ENCODE measurements at regions not wholly inside any gene's neighbourhood (a gene's known extent, or its start where the extent isn't known, plus 50 kb on each side); places are given as distances from the start of the nearest gene placed in this dataset.

DNA sequence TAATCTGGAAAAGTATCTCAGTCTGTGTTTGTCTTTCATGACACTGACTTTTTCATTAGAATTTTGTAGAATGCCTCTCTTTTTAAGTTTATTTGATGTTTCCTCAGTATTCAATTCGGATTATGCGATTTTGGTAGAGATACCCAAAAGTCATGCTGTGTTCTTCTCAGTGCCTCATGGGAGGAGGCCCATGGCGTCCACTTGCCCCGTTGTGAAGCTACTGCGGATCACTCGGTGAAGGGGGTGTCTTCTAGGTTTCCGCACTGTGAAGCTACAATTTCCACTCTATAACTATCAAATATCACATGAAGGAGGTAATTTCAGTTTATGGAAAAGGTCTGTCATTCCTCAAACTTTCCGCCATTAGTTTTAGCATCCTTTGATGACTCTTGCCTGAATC is 794.0 kb downstream of the TBC1D22A start:
- no peaks in the 10 kb centered on the region for H3K9me3 Mint-ChIP-seq
- H3K9me3 ChIP-seq (ENCODE audit: control insufficient read depth, insufficient read depth, low read length), result no peaks in the 10 kb centered on the region
- TF ChIP-seq, protein P1, sequence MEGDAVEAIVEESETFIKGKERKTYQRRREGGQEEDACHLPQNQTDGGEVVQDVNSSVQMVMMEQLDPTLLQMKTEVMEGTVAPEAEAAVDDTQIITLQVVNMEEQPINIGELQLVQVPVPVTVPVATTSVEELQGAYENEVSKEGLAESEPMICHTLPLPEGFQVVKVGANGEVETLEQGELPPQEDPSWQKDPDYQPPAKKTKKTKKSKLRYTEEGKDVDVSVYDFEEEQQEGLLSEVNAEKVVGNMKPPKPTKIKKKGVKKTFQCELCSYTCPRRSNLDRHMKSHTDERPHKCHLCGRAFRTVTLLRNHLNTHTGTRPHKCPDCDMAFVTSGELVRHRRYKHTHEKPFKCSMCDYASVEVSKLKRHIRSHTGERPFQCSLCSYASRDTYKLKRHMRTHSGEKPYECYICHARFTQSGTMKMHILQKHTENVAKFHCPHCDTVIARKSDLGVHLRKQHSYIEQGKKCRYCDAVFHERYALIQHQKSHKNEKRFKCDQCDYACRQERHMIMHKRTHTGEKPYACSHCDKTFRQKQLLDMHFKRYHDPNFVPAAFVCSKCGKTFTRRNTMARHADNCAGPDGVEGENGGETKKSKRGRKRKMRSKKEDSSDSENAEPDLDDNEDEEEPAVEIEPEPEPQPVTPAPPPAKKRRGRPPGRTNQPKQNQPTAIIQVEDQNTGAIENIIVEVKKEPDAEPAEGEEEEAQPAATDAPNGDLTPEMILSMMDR (IDR thresholded peaks at IDR 0.05), result no peak
- intact Hi-C loops (cut with micrococcal nuclease), result no loop called here
- no peak overlapping the region for H3K4me3 Mint-ChIP-seq
- H3K36me3 Mint-ChIP-seq, result no peaks in the 10 kb centered on the region
- H3K27ac Mint-ChIP-seq, result no peak overlapping the region
- ATAC-seq (no peak), DNase-seq (no peak)
- H3K27ac ChIP-seq (ENCODE audit: low read length), result no peak overlapping the region
- H3K4me3 ChIP-seq (ENCODE audit: low read length), result no peak overlapping the region
- H3K27me3 Mint-ChIP-seq (ENCODE audit: low read depth in 2 of 2), result peaks cover 3 to 14% of the 10 kb centered on the region in 2 donors
- H3K4me1 ChIP-seq (ENCODE audit: control insufficient read depth, insufficient read depth, low read length), result no peaks in the 10 kb centered on the region
- WGBS (ENCODE audit: insufficient coverage), result 93% methylated on average over 7 of the region's 8 CpGs
- no peaks in the 10 kb centered on the region for H3K36me3 ChIP-seq (ENCODE audit: control insufficient read depth, insufficient read depth, low read length)
- no peaks in the 10 kb centered on the region for H3K4me1 Mint-ChIP-seq
- H3K27me3 ChIP-seq (ENCODE audit: control insufficient read depth, insufficient read depth, low read length), result no peaks in the 10 kb centered on the region

DNA sequence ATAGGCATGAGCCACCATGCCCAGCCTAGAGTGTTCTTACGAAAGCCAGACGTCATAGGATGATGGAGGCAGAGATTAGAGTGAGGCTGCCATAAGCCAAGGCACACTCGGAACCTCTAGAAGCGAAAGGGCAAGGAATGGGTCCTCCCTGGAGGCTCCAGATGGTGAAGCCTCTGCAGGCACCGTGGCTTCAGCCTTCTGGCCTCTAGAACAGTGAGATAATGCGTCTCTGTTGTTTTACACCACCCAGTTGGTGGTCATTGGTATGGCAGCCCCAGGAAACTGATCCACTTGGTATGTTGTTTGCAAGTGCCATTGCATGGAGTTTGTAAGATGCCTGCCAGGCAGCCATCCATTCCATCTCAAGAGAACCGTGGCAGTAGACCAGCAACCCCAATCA is 791.0 kb downstream of the TBC1D22A start:
- Histone ChIP-seq H3K9me3 (ENCODE audit: control insufficient read depth, insufficient read depth, low read length) (no peaks in the 10 kb centered on the region), H3K27me3 (ENCODE audit: control insufficient read depth, insufficient read depth, low read length) (no peaks in the 10 kb centered on the region), H3K36me3 (ENCODE audit: control insufficient read depth, insufficient read depth, low read length) (no peaks in the 10 kb centered on the region), H3K27ac (ENCODE audit: low read length) (no peak overlapping the region), H3K4me1 (ENCODE audit: control insufficient read depth, insufficient read depth, low read length) (no peaks in the 10 kb centered on the region), H3K4me3 (ENCODE audit: low read length) (no peak overlapping the region)
- Mint-ChIP-seq H3K4me1 (no peaks in the 10 kb centered on the region), H3K27me3 (ENCODE audit: low read depth in 2 of 2) (peaks cover 6 to 11% of the 10 kb centered on the region in 2 donors), H3K9me3 (no peaks in the 10 kb centered on the region), H3K36me3 (no peaks in the 10 kb centered on the region), H3K4me3 (no peak overlapping the region), H3K27ac (no peak overlapping the region)
- 75% methylated on average over 7 of the region's 7 CpGs for WGBS (ENCODE audit: insufficient coverage)
- TF ChIP-seq, protein P1 (IDR thresholded peaks at IDR 0.05), result no peak
- no peak for DNase-seq
- intact Hi-C loops (cut with micrococcal nuclease), result no loop called here
- ATAC-seq, result no peak

DNA sequence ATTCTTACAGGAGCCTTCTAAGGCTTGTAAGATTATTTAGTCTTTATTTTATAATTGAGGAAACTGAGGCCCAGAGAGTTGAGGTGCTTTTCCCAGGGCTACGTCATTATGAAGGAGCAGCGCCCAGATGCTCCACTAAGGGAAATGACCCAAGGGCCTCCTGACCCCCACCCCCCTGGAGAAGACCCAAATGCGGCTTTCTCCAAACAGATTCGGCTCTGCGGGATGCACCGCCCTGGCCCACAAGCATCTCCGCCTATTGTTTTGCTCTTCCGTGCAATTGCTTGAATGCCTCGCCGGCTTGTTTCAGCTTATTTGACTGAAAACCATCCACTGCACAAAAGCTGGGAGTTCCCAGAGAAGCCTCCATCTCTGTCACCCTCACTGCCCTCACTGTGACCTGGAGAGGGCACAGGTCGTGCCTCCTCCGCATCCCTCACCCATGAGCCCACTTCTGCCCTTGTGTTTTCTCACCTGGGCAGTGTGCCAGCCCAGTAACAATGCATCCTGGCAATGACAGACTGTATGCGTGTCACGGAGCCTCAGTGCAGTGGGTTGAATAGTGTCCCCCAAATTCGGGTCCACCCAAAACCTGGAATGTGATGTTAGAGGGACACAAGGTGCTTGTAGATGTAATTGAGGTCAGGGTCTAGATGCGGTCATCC is 790.2 kb downstream of the TBC1D22A start:
- intact Hi-C loops (cut with micrococcal nuclease), result no loop called here
- 85% methylated on average over 16 of the region's 16 CpGs for WGBS (ENCODE audit: insufficient coverage)
- H3K27me3 Mint-ChIP-seq (ENCODE audit: low read depth in 2 of 2), result peaks cover 4 to 6% of the 10 kb centered on the region in 2 donors
- no peaks in the 10 kb centered on the region for H3K36me3 ChIP-seq (ENCODE audit: control insufficient read depth, insufficient read depth, low read length)
- DNase-seq, result no peak
- TF ChIP-seq, protein P1 (IDR thresholded peaks at IDR 0.05), result no peak
- H3K4me1 Mint-ChIP-seq, result no peaks in the 10 kb centered on the region
- ATAC-seq, result no peak
- H3K4me3 Mint-ChIP-seq, result no peak overlapping the region
- no peaks in the 10 kb centered on the region for H3K9me3 ChIP-seq (ENCODE audit: control insufficient read depth, insufficient read depth, low read length)
- no peak overlapping the region for H3K27ac Mint-ChIP-seq
- no peak overlapping the region for H3K4me3 ChIP-seq (ENCODE audit: low read length)
- no peak overlapping the region for H3K27ac ChIP-seq (ENCODE audit: low read length)
- H3K36me3 Mint-ChIP-seq, result no peaks in the 10 kb centered on the region
- H3K4me1 ChIP-seq (ENCODE audit: control insufficient read depth, insufficient read depth, low read length), result no peaks in the 10 kb centered on the region
- no peaks in the 10 kb centered on the region for H3K9me3 Mint-ChIP-seq
- H3K27me3 ChIP-seq (ENCODE audit: control insufficient read depth, insufficient read depth, low read length), result no peaks in the 10 kb centered on the region

DNA sequence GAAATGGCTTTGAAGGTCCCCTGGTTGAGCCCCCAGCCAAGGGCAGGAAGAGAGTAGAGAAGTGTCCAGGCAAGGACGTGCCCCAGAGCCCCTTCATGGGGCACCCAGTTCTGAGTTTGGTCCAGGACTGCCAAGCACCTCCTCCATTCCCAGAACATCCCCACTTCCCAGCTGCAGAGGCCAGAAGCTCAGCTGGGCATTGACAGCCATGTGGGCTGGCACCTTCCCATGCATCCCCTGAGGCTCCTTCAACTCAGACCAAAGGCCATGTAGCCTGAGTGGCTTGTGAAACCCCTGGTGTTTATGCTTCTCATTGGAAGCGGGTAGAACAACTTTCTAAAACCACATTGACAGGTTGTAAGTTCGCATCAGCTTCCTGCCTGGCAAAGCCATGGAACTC is 789.6 kb downstream of the TBC1D22A start:
- Histone ChIP-seq H3K27me3 (ENCODE audit: control insufficient read depth, insufficient read depth, low read length) (no peaks in the 10 kb centered on the region), H3K9me3 (ENCODE audit: control insufficient read depth, insufficient read depth, low read length) (no peaks in the 10 kb centered on the region), H3K36me3 (ENCODE audit: control insufficient read depth, insufficient read depth, low read length) (no peaks in the 10 kb centered on the region), H3K4me1 (ENCODE audit: control insufficient read depth, insufficient read depth, low read length) (no peaks in the 10 kb centered on the region), H3K4me3 (ENCODE audit: low read length) (no peak overlapping the region), H3K27ac (ENCODE audit: low read length) (no peak overlapping the region)
- peaks cover 4 to 6% of the 10 kb centered on the region in 2 donors for H3K27me3 Mint-ChIP-seq (ENCODE audit: low read depth in 2 of 2)
- H3K4me3 Mint-ChIP-seq, result no peak overlapping the region
- H3K36me3 Mint-ChIP-seq, result no peaks in the 10 kb centered on the region
- WGBS (ENCODE audit: insufficient coverage), result 53% methylated on average over 3 of the region's 3 CpGs
- TF ChIP-seq, protein P1 (IDR thresholded peaks at IDR 0.05), result no peak
- no peaks in the 10 kb centered on the region for H3K9me3 Mint-ChIP-seq
- intact Hi-C loops (cut with micrococcal nuclease), result no loop called here
- ATAC-seq (no peak), DNase-seq (no peak)
- no peak overlapping the region for H3K27ac Mint-ChIP-seq
- H3K4me1 Mint-ChIP-seq, result no peaks in the 10 kb centered on the region
